ENCODE measurements at regions not wholly inside any gene's neighbourhood (a gene's known extent, or its start where the extent isn't known, plus 50 kb on each side); places are given as distances from the start of the nearest gene placed in this dataset.
"Not testable (repeated sequence)": the region's sequence is repeated elsewhere in the genome, so short reads cannot be mapped to it uniquely, and the experiment has no call there.

- peak; percentile 94 for DNase-seq
These were observed 533.4 kb upstream of the BRINP1 start for GRCh38 chr9:119902611-119903010.

DNA sequence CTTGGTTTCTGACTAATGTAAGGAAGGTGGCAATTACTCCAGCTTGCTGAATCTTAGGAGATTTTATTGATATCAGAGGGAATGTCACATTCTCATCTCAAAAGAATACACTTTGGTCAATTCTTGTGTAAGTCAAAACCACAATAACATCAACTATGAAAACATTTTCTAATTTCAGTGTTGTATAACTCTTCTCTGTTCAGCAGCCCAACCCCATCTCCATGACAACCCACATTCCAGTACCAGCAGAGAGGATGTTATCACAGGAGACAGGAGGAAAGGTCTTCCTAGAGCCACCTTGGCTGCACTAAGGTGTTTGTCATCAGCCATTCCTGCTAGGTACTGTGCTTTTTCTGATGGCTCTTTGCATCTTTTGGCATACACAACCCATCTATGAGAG is 529.1 kb upstream of the BRINP1 start:
- DNase-seq: no peak

DNA sequence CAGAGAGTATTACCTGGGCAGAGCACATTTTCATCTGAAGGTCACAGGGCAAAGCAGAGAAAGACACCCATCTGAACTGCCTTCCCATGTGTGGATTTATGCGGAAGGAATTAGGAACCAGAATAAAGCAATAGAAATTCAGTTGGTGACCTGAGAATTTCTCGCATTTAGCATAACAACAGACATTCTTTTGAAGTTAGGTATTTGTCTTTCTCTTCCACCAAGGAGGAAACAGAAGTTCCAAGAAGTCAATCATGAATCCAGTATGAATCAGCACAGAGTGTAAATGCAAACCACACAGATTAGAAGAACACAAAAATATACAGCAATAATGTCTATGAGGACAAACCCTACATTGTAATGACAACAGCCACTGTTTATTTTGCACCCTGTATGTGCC is 515.2 kb upstream of the BRINP1 start:
- DNase-seq: no peak

- no peak for DNase-seq
These were observed 512.7 kb upstream of the BRINP1 start for GRCh38 chr9:119881898-119882297.

GRCh38 chr9:119880361-119880760 is 511.1 kb upstream of the BRINP1 start:
- DNase-seq: peak; percentile 87

DNA sequence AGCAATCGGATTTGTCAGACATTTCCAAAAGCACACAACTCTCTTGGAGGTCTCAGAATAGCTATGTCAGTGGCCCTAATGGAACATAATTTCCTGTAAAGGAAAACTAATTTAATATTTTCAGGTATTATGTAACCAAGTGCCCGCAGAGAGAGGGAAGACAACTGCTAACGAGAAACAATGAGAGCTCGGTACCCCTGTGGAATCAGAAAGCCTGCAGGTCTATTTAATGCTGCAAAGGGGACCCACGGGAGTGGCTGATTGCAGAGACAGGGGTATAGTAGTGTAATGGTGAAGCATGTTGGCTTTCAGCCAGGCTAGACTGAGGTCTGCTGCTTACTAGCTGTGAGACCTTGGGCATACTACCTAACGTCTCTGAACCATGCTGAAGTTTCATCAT is 508.1 kb upstream of the BRINP1 start:
- peak; percentile 9 for DNase-seq

- no peak for DNase-seq
These were observed 504.6 kb upstream of the BRINP1 start for GRCh38 chr9:119873877-119874276.

GRCh38 chr9:119870251-119870650 is 501.0 kb upstream of the BRINP1 start:
- not testable (repeated sequence) for DNase-seq

DNA sequence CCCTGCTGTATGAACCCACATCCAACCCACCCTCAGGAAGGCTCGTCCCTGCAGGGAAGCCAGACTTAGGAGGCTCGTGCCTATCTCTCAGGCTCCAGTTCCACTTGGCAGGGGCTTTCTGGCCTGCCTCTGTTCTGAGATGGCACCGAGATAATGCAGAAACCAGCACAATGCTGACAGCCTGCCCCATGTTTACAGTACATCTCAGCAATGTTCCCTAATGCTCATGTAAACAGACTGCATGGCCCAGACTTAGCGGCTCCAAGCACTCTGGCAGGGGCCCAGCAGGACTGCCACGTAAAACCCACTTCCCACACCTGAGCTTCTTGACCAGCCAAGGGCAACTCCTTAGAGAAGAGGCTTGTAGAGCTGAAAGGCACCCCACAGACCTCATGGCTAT is 499.5 kb upstream of the BRINP1 start:
- DNase-seq: no peak

GRCh38 chr9:119861842-119862241 is 492.6 kb upstream of the BRINP1 start:
- no peak for DNase-seq

- no peak for DNase-seq
These were observed 489.9 kb upstream of the BRINP1 start for GRCh38 chr9:119859128-119859527.

GRCh38 chr9:119853126-119853525 is 483.9 kb upstream of the BRINP1 start:
- DNase-seq: no peak

DNA sequence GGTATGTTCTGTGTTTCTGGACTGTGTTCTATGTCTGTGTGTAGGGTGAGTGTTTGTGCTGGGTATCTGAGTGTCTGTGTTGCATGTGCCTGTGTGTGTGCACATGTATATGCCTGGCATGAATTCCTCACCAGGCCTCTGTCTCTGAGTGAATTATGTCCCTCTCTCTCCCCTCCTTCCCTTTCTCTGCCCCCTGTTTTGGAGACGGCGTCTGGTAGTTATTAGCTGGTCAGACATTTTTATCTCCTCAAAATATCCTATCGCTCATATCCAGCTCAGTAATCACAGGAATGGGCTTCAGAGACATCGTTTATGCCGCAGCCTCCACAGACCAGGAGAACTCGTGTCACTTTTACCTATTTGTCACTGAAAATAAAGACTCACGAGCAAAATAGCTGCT is 483.2 kb upstream of the BRINP1 start:
- DNase-seq: no peak

DNA sequence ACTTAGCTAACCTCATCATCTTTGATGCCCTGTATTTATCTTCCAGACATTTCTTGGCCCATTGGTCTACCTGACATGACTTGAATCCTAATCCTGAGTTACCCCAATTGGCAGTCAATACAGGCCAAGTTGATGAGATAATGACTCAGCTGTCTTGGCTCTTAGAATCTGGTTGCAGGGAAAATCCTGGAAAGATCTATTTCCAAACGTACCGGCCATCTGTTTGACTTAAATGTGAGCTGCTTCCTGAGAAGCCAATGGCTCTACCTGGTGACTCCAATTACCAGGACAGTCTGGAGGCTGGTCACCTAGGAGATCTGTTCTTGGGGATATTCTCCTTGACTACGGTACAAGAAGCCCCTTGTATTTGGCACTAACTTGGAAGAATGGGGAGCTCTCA is 475.2 kb upstream of the BRINP1 start:
- peak; percentile 75 for DNase-seq

DNA sequence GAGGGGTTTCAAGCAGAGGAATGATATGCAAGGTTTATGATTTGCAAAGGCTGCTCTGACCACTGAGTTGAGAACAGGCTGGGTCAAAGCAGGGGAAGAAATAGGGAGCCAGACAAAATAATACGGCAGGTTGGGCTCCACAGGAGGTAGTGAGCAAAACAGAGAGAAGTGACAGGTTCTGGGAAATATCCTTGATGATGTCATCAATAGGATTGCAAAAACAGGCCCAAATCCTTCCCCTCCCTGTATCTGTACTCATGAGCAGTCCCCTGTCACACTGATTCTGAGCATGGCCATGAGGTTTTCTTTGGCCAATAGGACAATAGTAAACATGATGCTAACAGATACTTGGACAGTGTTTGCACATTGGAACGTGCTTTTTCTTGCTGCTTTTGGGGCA is 471.8 kb upstream of the BRINP1 start:
- DNase-seq: no peak

DNA sequence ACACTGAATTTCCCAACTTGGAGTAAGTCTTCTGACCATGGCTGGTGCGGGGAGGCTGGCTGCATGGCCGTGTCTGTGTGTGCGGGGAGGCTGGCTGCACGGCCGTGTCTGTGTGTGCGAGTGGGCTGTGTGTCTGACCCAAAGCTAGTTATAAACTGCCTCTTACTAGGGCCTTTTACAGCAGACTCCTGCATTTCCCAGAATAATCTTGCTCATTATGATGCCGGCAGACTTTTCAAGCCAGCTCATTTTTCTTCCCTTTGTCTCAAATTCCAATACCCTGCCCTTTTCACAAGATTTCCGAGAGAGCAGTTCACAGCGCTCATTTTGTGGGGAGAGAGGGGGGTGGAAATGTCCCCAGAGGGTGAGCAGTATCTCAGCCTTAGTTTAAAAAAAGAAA is 470.7 kb upstream of the BRINP1 start:
- no peak for DNase-seq

DNA sequence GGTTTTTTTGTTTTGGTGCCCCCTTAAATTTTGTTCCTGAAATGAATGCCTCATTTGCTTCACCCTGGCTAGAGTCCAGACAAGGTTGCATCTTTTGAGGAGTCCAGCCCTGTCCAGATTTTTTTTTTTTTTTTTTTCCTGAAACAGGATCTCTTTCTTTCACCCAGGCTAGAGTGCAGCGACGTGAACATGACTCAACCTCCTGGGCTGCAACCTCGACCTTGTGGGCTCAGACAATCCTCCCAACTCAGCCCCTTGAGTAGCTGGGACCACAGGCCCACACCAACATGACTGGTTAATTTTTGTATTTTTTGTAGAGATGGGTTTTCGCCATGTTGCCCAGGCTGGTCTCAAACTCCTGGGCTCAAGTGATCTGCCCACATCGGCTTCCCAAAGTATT is 469.0 kb upstream of the BRINP1 start:
- no peak for DNase-seq

DNA sequence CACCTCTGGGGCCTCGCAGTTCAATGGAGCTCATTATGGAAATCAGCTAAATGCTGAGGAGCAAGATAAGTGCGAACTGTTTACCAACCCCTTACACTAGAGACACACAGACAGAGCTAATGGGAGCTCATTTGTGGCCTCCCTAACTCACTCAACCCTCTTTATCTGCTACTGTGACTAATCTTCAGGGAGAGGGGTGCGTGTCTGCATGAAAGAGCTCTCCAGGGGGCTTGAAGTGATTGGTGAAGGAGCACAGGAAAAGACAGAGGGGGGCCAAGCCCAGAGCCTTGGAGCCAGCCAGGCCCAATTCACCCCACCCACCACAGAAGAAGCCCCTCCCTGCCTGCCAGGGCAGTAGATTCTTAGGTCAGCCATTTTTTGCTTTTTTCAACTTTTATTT is 466.8 kb upstream of the BRINP1 start:
- peak; percentile 26 for DNase-seq

DNA sequence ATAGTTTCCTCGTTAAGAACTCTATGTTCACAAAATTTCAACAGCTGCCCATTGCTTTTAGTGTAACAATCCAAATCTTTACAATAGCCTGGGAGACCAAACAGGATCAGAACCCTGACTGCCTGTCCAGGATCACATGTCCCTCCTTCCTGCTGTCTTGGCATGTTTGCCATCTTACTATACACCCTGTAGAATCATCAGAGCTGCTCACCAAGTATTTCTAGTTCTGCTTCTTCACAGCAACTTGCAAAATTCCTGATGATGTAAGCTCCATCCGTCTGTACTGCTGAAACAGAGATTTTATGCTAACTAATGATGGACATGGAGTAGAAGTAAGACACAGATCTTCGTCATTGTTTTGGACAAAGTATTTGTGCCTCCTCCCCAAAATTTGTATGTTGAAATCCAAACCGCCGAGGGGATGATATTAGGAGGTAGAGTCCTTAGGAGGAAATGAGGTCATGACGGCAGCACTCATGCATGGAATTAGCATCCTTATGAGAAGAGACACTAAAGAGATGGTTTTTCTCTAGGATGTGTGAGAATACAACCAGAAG is 464.9 kb upstream of the BRINP1 start:
- DNase-seq: no peak

GRCh38 chr9:119831309-119831708 is 462.1 kb upstream of the BRINP1 start:
- DNase-seq: no peak

- DNase-seq: no peak
These were observed 460.5 kb upstream of the BRINP1 start for GRCh38 chr9:119829748-119830147.

GRCh38 chr9:119829186-119829585 is 460.0 kb upstream of the BRINP1 start:
- DNase-seq: no peak

DNA sequence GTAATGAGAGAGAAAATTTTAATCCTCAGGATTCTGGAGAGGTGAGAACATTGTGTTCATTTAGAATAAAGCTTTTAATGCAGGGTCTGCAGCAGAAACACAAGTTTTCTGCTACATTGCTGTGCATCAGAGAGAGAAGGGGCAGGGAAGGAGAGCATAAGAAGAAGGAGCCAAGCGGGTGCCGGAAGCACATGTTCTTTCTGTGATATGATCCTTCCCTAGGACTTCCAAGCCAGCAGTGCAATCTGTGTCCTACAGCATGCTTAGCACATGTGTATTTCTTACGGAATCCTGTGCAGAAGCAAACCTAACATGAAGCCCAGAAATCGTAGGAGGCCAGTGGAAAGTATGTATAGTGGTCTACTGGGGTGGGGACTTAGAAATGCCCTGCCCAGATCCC is 458.3 kb upstream of the BRINP1 start:
- no peak for DNase-seq

DNA sequence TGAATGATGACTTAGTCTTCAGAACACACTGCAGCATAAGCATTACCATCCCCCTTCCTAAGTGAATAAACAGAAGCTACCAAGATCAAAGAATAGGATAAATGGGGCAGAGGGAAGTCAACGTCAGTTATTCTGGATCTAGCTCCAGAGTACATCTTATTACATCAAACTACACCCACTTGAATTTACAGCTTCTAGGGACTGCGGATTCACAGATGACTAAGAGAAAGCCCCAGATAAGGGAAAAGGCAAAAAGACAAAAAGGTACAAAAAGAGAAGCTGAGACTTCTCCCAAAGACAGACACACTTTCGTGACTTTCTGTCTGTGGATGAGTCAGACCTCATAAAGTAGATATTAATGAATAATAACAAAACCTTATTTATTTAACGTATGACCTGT is 457.9 kb upstream of the BRINP1 start:
- DNase-seq: no peak

DNA sequence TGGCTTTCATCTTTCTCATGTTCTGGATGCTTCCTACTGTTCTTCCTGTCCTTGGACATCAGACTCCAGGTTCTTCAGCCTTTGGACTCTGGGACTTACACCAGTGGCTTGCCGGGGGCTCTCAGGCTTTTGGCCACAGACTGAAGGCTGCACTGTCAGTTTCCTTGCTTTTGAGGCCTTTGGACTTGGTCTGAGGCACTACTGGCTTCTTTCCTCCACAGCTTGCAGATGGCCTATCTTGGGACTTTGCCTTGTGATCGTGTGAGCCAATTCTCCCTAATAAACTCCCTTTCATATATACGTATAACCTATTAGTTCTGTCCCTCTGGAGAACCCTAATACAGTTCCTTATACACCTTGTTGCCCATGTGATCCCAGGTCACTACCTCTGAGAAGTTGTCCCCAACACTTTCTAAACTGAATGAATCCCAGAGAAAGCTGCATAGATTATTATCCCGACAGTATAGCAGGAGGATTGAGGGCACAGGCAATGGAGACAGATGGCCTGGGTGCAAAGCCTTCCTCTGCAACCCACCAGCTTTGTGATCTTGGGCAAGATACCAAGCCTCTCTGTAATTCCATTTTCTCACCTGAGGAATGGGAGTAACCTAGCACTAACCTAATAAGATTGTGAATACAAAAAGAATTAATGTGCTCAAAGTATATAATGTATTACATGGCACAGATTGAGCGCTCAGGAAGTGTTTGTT is 449.6 kb upstream of the BRINP1 start:
- peak; percentile 61 for DNase-seq
